ENCODE measurements at regions not wholly inside any gene's neighbourhood (a gene's known extent, or its start where the extent isn't known, plus 50 kb on each side); places are given as distances from the start of the nearest gene placed in this dataset.

GRCh38 chr4:117326091-117326490, 240.7 kb upstream of the TRAM1L1 start:
- Mint-ChIP-seq H3K36me3 (no peaks in the 10 kb centered on the region), H3K27me3 (no peaks in the 10 kb centered on the region), H3K4me1 (no peaks in the 10 kb centered on the region), H3K4me3 (no peak overlapping the region), H3K9me3 (peaks cover 0 to 7% (median 2%) of the 10 kb centered on the region in 7 donors), H3K27ac (no peak overlapping the region)
- Histone ChIP-seq H3K36me3 (ENCODE audit: control insufficient read depth, insufficient read depth, low read length) (no peaks in the 10 kb centered on the region), H3K27ac (ENCODE audit: insufficient read depth, low read length, poor library complexity, severe bottlenecking) (no peak overlapping the region), H3K4me1 (ENCODE audit: control insufficient read depth, insufficient read depth, low read length, poor library complexity, severe bottlenecking) (no peaks in the 10 kb centered on the region), H3K4me3 (ENCODE audit: low read depth, low read length) (no peak overlapping the region), H3K27me3 (ENCODE audit: control insufficient read depth, insufficient read depth, low read length) (no peaks in the 10 kb centered on the region), H3K9me3 (ENCODE audit: control insufficient read depth in 2 of 2, low read length in 2 of 2) (no peaks in the 10 kb centered on the region)
- DNase-seq, result no peak
- ATAC-seq (ENCODE audit: low read depth in 2 of 2), result no peak

DNA sequence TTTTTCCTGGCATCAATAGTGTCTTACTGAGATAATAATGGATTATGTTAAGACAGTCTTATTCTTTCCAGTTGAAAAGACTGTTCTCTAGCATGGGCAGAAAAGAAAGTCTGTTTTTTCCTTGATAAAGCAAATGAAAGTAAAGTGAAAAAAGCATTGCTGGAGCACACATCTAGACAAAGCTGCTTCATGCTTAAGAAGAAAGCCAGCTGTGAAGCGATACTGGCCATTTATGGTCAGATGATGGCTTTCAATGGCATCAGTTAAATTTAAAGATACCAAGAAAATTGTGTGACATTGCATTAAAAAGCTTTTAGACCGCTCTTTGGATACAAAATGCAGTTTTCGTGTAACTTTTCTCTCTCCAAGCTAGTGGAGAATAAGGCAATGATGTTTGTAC, 242.1 kb upstream of the TRAM1L1 start:
- no peaks in the 10 kb centered on the region for H3K36me3 Mint-ChIP-seq
- Histone ChIP-seq H3K36me3 (ENCODE audit: control insufficient read depth, insufficient read depth, low read length) (no peaks in the 10 kb centered on the region), H3K27me3 (ENCODE audit: control insufficient read depth, insufficient read depth, low read length) (no peaks in the 10 kb centered on the region), H3K4me1 (ENCODE audit: control insufficient read depth, insufficient read depth, low read length, poor library complexity, severe bottlenecking) (no peaks in the 10 kb centered on the region), H3K9me3 (ENCODE audit: control insufficient read depth in 2 of 2, low read length in 2 of 2) (no peaks in the 10 kb centered on the region), H3K4me3 (ENCODE audit: low read depth, low read length) (no peak overlapping the region), H3K27ac (ENCODE audit: insufficient read depth, low read length, poor library complexity, severe bottlenecking) (no peak overlapping the region)
- DNase-seq (no peak), ATAC-seq (ENCODE audit: low read depth in 2 of 2) (no peak)
- no peaks in the 10 kb centered on the region for H3K27me3 Mint-ChIP-seq
- peaks cover 0 to 7% (median 4%) of the 10 kb centered on the region in 7 donors for H3K9me3 Mint-ChIP-seq
- H3K4me3 Mint-ChIP-seq, result no peak overlapping the region
- H3K4me1 Mint-ChIP-seq, result no peaks in the 10 kb centered on the region
- H3K27ac Mint-ChIP-seq, result no peak overlapping the region

- no peak overlapping the region for H3K27ac Mint-ChIP-seq
- H3K36me3 Mint-ChIP-seq, result no peaks in the 10 kb centered on the region
- no peak for ATAC-seq (ENCODE audit: low read depth in 2 of 2)
- no peaks in the 10 kb centered on the region for H3K27me3 ChIP-seq (ENCODE audit: control insufficient read depth, insufficient read depth, low read length)
- H3K4me3 ChIP-seq (ENCODE audit: low read depth, low read length), result no peak overlapping the region
- no peak overlapping the region for H3K4me3 Mint-ChIP-seq
- no peak for DNase-seq
- no peaks in the 10 kb centered on the region for H3K27me3 Mint-ChIP-seq
- H3K36me3 ChIP-seq (ENCODE audit: control insufficient read depth, insufficient read depth, low read length), result no peaks in the 10 kb centered on the region
- H3K9me3 Mint-ChIP-seq, result peaks cover 0 to 7% (median 2%) of the 10 kb centered on the region in 7 donors
- no peaks in the 10 kb centered on the region for H3K9me3 ChIP-seq (ENCODE audit: control insufficient read depth in 2 of 2, low read length in 2 of 2)
- H3K4me1 Mint-ChIP-seq, result no peaks in the 10 kb centered on the region
- no peaks in the 10 kb centered on the region for H3K4me1 ChIP-seq (ENCODE audit: control insufficient read depth, insufficient read depth, low read length, poor library complexity, severe bottlenecking)
- no peak overlapping the region for H3K27ac ChIP-seq (ENCODE audit: insufficient read depth, low read length, poor library complexity, severe bottlenecking)
These were observed 243.0 kb upstream of the TRAM1L1 start for GRCh38 chr4:117328333-117328732.

GRCh38 chr4:117331817-117332216, 246.4 kb upstream of the TRAM1L1 start:
- no peaks in the 10 kb centered on the region for H3K4me1 ChIP-seq (ENCODE audit: control insufficient read depth, insufficient read depth, low read length, poor library complexity, severe bottlenecking)
- DNase-seq, result no peak
- H3K4me3 Mint-ChIP-seq, result no peak overlapping the region
- H3K27ac ChIP-seq (ENCODE audit: insufficient read depth, low read length, poor library complexity, severe bottlenecking), result no peak overlapping the region
- no peaks in the 10 kb centered on the region for H3K36me3 ChIP-seq (ENCODE audit: control insufficient read depth, insufficient read depth, low read length)
- no peaks in the 10 kb centered on the region for H3K27me3 ChIP-seq (ENCODE audit: control insufficient read depth, insufficient read depth, low read length)
- H3K9me3 Mint-ChIP-seq, result peaks cover 0 to 7% (median 0%) of the 10 kb centered on the region in 7 donors
- no peak overlapping the region for H3K27ac Mint-ChIP-seq
- H3K9me3 ChIP-seq (ENCODE audit: control insufficient read depth in 2 of 2, low read length in 2 of 2), result peaks cover 0 to 5% of the 10 kb centered on the region in 2 experiments
- H3K4me1 Mint-ChIP-seq, result no peaks in the 10 kb centered on the region
- no peak for ATAC-seq (ENCODE audit: low read depth in 2 of 2)
- H3K36me3 Mint-ChIP-seq, result no peaks in the 10 kb centered on the region
- no peak overlapping the region for H3K4me3 ChIP-seq (ENCODE audit: low read depth, low read length)
- no peaks in the 10 kb centered on the region for H3K27me3 Mint-ChIP-seq

DNA sequence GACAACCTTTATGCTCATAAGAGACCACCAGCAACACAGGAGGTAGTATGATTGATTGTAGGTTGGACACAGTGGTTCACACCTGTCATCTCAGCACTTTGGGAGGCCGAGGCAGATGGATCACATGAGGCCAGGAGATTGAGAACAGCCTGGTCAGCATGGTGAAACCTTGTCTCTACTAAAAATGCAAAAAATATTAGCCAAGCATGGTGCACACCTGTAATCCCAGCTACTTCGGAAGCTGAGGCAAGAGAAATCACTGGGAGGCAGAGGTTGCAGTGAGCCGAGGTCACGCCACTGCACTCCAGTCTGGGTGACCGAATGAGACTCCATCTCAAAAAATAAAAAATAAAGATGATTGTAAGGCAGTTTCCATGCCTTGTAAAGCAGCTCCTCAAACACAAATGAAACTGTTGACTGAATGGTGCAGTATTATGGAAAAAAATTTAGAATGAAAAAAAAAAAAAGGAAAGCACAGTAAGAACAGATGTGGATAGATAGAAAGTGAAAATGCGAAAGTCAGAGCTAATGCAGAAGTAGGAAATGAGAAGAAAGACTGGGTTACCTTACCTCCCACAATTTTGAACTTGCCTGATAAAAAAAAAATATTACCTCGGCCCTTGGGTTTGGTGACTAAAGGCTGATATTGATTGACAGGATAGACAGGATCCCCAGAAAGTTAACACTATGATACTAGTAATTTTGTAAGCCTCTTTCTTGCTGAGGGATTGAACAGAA, 249.2 kb upstream of the TRAM1L1 start:
- Histone ChIP-seq H3K27me3 (ENCODE audit: control insufficient read depth, insufficient read depth, low read length) (no peaks in the 10 kb centered on the region), H3K9me3 (ENCODE audit: control insufficient read depth in 2 of 2, low read length in 2 of 2) (peaks cover 0 to 5% of the 10 kb centered on the region in 2 experiments), H3K4me1 (ENCODE audit: control insufficient read depth, insufficient read depth, low read length, poor library complexity, severe bottlenecking) (no peaks in the 10 kb centered on the region), H3K4me3 (ENCODE audit: low read depth, low read length) (no peak overlapping the region), H3K36me3 (ENCODE audit: control insufficient read depth, insufficient read depth, low read length) (no peaks in the 10 kb centered on the region), H3K27ac (ENCODE audit: insufficient read depth, low read length, poor library complexity, severe bottlenecking) (no peak overlapping the region)
- Mint-ChIP-seq H3K36me3 (no peaks in the 10 kb centered on the region), H3K9me3 (peaks cover 0 to 9% (median 2%) of the 10 kb centered on the region in 7 donors), H3K4me1 (no peaks in the 10 kb centered on the region), H3K4me3 (no peak overlapping the region), H3K27me3 (no peaks in the 10 kb centered on the region), H3K27ac (no peak overlapping the region)
- ATAC-seq (ENCODE audit: low read depth in 2 of 2), result no peak
- no peak for DNase-seq

GRCh38 chr4:117357437-117357836, 272.1 kb upstream of the TRAM1L1 start:
- no peaks in the 10 kb centered on the region for H3K9me3 ChIP-seq (ENCODE audit: control insufficient read depth in 2 of 2, low read length in 2 of 2)
- no peak for ATAC-seq (ENCODE audit: low read depth in 2 of 2)

DNA sequence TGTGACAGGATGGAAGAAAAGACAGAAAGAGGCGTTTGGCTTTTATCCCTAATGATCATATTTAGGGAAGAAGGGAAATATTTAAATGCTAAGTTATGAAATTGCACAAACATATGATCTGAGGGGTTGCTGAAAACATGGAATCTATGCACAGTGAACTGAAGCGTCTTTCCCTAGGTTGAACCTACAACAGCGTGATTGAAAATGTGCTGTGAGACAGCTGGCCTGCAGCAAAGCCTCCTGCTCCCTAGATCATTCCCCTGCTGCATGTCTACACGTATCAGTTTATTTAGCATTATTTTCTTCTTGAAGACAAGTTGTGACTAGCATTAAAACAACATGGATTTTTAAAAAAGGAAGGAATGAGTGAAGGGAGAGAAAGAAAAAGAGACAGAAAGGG, 272.5 kb upstream of the TRAM1L1 start:
- H3K36me3 ChIP-seq (ENCODE audit: control insufficient read depth, insufficient read depth, low read length), result no peaks in the 10 kb centered on the region
- no peaks in the 10 kb centered on the region for H3K9me3 ChIP-seq (ENCODE audit: control insufficient read depth in 2 of 2, low read length in 2 of 2)
- H3K27ac ChIP-seq (ENCODE audit: insufficient read depth, low read length, poor library complexity, severe bottlenecking), result no peak overlapping the region
- H3K4me1 Mint-ChIP-seq, result no peaks in the 10 kb centered on the region
- H3K27me3 Mint-ChIP-seq, result no peaks in the 10 kb centered on the region
- H3K4me1 ChIP-seq (ENCODE audit: control insufficient read depth, insufficient read depth, low read length, poor library complexity, severe bottlenecking), result no peaks in the 10 kb centered on the region
- no peak for DNase-seq
- H3K27ac Mint-ChIP-seq, result no peak overlapping the region
- no peaks in the 10 kb centered on the region for H3K36me3 Mint-ChIP-seq
- ATAC-seq (ENCODE audit: low read depth in 2 of 2), result no peak
- no peak overlapping the region for H3K4me3 ChIP-seq (ENCODE audit: low read depth, low read length)
- H3K4me3 Mint-ChIP-seq, result no peak overlapping the region
- H3K9me3 Mint-ChIP-seq, result peaks cover 0 to 12% (median 2%) of the 10 kb centered on the region in 7 donors
- H3K27me3 ChIP-seq (ENCODE audit: control insufficient read depth, insufficient read depth, low read length), result no peaks in the 10 kb centered on the region

More at GRCh38 chr4:117357437-117357836, 272.1 kb upstream of the TRAM1L1 start:
- no peak overlapping the region for H3K27ac ChIP-seq (ENCODE audit: insufficient read depth, low read length, poor library complexity, severe bottlenecking)
- no peaks in the 10 kb centered on the region for H3K36me3 ChIP-seq (ENCODE audit: control insufficient read depth, insufficient read depth, low read length)
- no peaks in the 10 kb centered on the region for H3K27me3 Mint-ChIP-seq
- no peaks in the 10 kb centered on the region for H3K4me1 Mint-ChIP-seq
- H3K27me3 ChIP-seq (ENCODE audit: control insufficient read depth, insufficient read depth, low read length), result no peaks in the 10 kb centered on the region
- H3K36me3 Mint-ChIP-seq, result no peaks in the 10 kb centered on the region
- no peaks in the 10 kb centered on the region for H3K4me1 ChIP-seq (ENCODE audit: control insufficient read depth, insufficient read depth, low read length, poor library complexity, severe bottlenecking)
- H3K4me3 Mint-ChIP-seq, result no peak overlapping the region
- peaks cover 0 to 12% (median 2%) of the 10 kb centered on the region in 7 donors for H3K9me3 Mint-ChIP-seq
- DNase-seq, result no peak
- no peak overlapping the region for H3K4me3 ChIP-seq (ENCODE audit: low read depth, low read length)
- no peak overlapping the region for H3K27ac Mint-ChIP-seq

Data from CD4-positive, CD25-positive, alpha-beta regulatory T cell (primary cell).